ENCODE measurements at regions not wholly inside any gene's neighbourhood (a gene's known extent, or its start where the extent isn't known, plus 50 kb on each side); places are given as distances from the start of the nearest gene placed in this dataset.
A peak's percentile ranks its signal among the peaks of the same experiment; 100 is the strongest.
"Not testable (repeated sequence)": the region's sequence is repeated elsewhere in the genome, so short reads cannot be mapped to it uniquely, and the experiment has no call there.

DNA sequence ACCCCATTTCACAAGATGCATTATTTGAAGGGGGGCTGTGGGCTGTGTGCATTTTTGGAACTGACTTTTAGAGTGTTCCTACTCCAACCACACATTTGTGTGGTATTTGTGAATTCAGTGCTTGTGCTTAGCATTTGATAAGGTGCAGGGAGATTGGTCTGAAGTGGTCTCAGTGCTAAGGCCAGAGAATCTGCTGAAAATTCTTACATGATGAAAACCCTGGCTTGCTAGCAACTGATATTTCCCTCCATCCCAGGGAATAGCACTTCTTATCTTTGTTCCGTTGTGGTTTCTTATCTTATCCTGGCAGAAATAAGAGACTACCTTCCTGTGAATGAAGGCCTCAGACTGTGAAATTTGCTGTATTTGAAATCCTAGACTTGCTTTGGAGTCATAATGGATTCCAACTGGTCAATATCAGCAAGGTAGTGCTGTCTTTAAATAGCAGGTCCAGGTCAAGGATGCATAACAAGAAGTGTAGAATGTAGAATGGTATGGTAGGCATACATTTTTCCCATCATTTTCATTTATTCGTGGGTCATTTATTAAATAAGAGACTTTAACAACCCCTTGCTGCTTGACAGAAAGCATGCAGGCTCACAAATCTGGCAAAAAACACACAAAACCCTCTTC lies 986.9 kb downstream of the REEP3 start:
- DNase-seq (ENCODE audit: low spot score): peak; percentile 8

DNA sequence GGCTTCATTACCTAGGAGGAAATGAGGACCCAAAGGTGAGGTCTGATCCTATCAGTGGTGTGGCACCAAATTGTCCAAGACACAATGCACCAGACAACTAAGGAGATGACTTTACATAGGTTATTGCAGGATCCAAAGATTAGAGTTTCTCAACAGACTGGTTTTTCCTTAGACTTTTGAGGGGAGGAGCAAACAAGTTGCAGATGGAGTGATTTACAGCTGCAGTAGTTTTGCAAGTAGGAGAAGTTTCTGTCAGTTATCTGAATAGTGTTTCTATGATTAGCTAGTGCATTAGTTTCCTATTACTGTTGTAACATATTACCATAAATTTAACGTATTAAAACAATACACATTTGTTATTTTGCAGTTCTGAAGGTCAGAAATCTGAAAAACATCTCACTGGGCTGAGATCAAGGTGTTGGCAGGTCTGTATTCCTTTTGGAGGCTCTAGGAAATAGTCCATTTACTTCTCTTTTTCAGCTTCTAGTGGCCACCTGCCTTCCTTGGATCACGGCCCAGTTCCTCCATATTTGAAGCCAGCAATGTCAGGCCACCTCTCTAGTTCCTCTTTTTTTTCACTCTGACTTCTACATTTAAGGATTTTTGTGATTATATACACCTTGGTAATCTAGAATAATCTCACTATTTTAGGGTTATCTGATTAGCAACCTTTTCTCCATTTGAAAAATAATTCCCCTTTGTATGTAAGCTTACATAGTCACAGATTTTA lies 994.9 kb downstream of the REEP3 start:
- DNase-seq (ENCODE audit: low spot score): no peak

DNA sequence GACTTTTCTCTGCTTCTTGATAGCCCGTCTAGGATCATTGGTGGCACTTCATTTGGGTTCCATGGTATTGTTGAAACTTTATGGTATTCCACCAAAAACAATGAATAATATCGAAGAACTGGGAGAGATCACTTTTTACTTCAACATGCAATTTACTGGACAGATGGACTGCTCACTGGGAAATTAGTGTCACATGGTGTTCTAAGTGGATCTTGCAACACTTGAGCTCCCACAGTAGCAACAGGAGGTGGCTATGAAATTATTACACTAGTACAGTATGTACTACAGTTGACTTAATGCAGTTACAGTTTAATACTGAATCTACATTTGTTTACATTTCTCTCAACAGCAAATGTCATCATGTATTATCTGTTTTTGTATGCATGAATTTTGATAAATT lies 997.3 kb downstream of the REEP3 start:
- DNase-seq (ENCODE audit: low spot score): no peak

DNA sequence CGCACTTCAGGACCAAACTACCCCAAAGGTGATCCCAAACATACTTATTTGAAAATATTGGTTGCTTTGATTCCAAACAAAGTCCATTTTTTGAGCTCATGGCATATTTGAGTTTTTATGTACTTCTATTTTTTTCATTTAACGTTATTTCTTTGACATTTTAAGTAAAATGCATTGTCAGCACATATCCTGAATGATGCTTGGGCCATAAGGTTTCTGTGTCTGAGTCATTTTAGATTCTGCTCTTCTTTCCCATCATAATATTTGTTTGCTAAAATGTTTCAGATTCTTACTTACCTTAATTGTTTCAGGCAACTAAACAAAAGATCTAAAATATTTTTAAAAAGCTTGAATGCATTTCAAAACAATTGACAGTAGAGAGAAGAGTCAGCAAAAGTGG lies 998.2 kb downstream of the REEP3 start:
- DNase-seq (ENCODE audit: low spot score): no peak

DNA sequence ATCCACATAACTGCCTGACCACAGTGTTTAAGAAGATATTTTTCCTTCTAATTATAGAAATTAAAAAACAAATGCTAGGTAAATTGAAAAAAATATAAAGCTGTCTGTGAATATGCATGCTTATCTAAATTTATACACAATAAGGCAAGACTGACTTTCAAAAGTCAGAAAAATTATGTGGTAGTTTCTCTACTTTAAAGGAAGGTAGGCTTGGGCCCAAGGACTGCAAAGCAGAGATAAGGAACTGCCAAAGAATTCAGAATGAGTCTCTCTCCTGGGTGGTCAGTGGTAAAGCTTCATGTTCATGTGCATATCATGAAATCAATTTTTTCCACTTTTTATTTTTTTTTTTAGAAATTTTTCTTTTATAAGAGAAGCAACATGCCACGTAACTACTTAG lies 998.6 kb downstream of the REEP3 start:
- no peak for DNase-seq (ENCODE audit: low spot score)

DNA sequence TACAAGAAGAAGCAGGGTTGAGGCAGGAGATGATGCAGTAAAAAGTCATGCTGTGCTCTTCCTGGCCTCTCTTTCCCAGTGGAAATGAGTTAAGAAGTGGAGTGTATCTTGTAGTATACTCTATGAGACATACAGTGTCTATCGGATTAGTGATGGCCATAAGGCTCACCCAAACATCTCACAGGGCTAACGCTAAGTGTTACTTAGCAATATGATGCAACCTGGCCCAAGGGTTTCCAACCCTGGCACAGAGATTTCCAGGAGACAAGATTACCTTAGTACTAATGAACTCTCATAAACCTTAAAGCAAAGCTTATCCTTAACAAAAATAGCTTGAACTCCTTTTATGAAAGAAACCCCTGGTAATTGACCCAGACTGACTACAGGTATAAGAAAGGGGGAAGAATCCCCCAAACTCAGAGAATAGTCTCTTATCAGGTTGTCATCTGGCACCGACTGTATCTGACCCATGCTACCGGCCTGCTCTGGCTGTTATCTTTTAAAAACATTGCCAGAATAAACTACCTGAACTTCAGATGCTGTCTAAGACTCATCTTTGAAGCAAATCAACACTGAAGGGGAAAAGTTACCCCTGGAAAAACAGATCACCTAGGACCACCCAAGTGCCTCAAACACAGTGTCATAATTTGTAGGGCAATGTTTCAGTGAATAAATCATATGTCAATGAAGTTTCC lies 1002.0 kb downstream of the REEP3 start:
- no peak for DNase-seq (ENCODE audit: low spot score)

DNA sequence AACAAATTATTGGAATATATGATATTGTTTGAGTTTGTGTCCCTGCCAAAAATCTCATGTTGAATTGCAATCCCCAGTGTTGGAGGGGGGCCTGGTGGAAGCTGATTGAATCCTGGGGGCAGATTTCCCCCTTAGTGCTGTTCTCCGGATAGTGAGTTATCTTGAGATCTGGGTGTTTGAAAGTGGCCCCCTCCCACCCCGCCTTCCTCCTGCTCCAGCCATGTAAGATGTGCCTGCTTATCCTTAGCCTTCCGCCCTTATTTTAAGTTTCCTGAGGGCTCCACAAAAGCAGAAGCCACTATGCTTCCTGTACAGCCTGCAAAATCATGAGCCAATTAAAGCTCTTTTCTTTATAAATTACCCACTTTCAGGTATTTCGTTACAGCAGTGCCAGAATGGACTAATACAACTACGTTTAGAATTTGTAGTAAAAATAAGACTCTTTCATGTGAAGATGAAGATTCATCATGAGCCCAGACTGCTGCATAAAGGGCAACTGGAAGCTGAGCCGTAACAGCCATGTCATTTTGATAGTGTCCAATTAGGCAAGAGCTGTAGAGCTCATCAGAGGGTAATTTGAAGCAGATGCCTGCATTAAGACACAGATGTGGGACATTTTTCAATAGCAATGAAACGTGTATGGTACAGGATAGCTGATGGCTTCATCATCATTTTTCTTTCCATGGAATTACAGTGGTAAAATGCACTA lies 1007.2 kb downstream of the REEP3 start:
- no peak for DNase-seq (ENCODE audit: low spot score)

DNA sequence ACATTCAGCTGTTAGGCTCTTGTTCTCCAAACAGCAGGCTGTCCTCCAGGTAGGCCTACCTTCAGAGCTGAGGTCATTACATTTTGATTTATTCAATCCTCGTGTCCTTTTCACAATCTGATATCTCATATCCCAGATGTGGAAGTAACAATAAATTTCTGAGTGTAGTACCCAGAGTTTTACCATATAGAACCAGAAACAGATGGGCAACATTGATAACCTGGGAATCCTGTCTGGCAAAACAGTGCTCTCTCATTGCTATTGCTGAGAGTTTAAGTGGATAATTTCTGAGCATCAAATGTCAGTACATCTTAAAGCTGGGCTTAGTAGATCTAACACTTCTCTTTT lies 1007.8 kb downstream of the REEP3 start:
- DNase-seq (ENCODE audit: low spot score): no peak

DNA sequence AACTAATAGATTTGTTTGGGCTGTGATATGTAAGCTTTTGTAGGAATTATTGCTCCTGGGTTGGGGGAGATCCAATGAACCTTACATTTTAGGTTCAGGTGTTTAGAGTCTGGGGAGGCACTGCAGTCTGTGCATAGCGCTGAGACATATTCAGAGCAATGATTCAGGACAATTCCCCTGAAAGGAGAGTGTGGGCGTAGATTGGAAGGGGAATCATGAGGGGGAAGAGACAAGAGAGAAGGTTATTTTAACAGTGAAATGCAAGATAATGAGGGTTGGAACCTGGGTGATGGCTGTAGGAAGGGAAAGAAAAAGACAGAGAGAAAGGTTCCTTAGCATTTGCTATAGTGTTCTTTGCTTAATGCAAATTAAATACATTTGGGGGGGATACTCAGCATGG lies 1013.4 kb downstream of the REEP3 start:
- no peak for DNase-seq (ENCODE audit: low spot score)

DNA sequence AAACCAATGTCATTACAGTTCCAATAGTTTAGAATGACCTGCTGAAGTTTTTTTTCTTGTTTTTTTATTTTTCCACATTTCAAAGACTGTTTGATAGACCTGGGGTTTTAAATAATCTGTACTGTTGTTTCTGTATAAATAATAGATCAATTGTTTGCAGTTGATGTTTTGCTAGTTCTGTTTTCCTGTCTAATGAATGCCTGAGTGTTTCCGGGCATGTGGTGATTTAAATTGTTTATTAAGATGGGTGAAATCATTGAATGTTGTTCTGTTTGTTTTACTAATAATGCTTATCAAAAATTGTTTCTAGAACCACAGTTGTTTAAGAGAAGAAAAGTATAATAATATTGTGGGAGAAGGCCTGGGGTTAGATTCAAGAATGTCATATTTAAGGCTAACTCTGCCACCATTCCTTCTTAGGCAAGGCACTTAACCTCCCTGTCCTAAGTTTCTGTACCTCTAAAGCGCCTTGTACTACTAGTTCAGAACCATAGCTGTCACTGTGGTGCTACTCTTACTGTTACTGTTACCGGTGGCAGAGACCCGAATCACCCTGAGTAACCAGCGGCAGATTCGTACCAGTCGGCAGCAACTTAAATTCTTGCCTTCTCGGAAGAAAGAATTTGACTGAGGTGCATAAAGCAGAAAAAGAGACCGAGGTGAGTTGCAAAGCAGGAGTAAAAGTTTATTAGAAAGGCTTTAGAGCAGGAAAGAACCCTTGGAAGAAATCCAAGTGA lies 1014.1 kb downstream of the REEP3 start:
- DNase-seq (ENCODE audit: low spot score): no peak

DNA sequence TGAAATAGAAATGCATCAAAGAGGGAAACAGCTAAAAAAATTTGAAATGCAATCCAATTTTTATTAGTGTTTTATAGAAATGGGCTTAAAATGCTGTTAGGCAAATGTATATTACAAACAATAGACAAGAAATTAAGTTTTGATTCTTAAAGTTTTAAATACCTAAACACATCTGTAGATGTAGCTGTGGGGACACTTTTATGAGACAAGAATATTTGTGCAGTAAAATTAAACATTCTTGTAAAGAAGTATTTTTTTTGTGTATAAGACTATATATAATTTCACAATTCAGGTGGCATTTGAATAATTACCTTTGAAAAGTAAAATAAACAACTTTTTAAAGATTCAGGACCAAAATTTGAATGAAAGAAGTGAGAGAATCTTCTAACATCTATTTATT lies 1015.9 kb downstream of the REEP3 start:
- no peak for DNase-seq (ENCODE audit: low spot score)

DNA sequence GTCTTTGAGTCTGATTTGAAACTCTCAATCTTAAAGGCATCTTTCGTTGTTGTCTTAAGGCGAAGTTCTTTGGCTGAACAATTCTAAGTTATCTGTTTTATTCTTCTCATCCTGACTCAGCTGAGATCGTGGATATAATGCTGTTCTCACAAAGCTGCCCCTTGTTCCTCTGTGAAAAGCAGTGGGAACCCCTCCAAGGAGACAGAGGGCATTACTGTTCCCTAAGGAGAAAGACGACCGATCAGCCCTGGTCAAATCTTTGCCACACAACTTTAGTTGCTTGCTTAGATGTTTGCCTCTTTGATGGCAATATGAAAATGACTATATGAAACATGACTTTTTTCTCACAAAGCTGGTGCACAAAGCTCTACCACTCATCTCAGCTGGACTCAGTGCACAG lies 1016.7 kb downstream of the REEP3 start:
- no peak for DNase-seq (ENCODE audit: low spot score)

DNA sequence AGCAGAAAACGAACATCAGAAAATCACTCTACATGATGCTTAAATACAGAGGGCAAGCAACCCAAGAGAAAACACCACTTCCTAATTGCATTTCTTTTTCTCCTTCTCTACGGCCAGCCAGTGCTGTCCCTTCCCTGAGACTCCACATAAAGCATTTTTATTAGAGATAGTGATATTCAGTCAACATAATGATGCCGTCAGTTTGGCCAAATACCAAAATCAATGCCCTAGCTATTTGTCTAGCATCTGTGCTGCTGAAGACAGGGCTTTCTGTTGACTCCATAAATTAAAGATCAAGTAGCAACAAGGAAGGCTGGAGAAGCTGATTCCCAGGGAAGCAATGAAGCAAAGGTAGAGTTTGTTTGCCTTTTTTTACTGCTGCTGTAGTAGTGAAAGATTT lies 1024.9 kb downstream of the REEP3 start:
- no peak for DNase-seq (ENCODE audit: low spot score)

DNA sequence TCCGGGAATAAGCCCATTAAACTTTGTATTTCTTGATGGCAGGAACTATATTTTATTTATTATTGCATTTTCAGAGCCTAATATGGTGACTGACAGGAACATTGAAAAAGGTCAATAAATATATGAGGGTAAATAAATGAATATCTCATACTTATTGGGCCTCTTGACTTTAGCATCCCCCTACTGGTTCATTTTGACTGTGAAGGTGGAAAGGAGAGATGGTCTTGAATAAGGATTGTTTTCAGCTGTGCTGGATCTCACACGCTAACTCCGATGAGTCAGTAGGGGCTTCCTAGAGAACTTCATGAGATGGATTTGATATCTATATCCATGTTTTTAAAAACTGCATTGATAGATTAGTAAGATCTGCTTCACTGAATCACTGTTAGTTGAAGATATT lies 1026.0 kb downstream of the REEP3 start:
- no peak for DNase-seq (ENCODE audit: low spot score)

DNA sequence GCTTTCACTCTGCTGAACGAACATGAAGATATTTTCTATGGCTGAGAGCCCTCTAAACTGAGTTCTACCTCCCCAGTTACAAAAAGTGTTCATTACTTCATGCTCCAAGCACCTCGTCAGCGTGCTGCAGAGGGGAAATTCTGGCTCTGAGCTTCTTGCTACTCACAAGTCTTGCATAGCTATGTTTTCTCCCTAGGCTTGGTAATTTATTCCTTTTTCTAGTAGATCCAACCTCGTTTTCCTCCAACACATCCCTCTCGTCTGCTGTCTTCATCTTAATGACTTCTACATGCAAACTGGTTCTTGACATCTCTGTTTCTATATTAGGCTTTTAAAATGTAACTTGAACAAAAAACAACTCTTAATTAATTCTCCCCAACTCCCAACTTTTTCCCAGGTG lies 1034.5 kb downstream of the REEP3 start:
- DNase-seq (ENCODE audit: low spot score): no peak

DNA sequence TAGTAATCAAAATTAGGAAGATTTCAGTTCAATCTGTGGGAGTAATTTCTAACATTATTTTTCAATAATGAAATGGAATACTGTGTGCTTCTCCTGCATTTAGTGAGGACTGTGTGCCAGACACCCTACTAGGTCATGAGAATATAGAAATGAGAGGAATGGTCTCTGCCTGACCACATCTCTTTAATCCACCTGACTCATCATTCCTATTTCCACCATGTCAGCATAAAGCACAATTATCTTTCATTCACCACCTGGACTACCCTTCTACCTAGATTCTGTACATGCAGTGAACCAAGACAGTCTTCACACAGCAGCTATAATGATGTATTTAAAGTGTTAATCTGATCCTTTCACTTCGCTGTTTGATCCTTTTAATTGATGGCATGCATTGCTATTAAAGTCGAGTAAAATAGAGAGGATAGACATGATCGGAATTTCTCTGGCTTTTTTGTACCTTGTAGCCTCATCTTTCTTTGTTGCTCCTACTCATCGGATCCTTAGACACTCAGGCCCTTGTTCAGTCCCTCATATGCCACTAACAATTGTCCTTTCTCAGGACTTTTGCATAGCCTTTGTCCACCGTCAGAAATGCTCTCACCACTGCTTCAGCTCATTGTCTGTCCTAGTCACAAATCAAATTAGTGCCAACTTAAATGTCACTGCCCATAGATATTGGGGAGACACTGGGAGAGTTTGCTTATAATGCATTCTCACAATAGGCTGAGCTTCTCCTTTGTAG lies 1037.1 kb downstream of the REEP3 start:
- no peak for DNase-seq (ENCODE audit: low spot score)

DNA sequence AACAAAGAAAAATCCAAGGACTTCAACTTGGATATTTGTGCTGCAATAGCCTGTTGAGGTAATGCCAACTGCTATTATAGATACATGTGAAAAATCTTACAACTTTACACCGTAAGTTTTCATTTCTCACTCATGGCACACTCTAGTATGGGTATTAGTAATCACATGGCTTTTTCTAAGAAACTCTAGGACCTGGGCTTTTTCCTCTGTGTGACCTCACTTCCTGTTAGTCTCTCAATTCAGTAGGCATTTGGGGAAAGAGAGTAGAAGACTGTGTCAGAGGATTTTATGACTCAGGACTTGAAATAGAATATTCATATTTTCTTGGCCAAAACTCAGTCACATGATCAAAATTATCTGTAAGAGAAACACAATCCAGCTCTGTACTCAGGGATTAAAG lies 1049.9 kb downstream of the REEP3 start:
- DNase-seq (ENCODE audit: low spot score): no peak

DNA sequence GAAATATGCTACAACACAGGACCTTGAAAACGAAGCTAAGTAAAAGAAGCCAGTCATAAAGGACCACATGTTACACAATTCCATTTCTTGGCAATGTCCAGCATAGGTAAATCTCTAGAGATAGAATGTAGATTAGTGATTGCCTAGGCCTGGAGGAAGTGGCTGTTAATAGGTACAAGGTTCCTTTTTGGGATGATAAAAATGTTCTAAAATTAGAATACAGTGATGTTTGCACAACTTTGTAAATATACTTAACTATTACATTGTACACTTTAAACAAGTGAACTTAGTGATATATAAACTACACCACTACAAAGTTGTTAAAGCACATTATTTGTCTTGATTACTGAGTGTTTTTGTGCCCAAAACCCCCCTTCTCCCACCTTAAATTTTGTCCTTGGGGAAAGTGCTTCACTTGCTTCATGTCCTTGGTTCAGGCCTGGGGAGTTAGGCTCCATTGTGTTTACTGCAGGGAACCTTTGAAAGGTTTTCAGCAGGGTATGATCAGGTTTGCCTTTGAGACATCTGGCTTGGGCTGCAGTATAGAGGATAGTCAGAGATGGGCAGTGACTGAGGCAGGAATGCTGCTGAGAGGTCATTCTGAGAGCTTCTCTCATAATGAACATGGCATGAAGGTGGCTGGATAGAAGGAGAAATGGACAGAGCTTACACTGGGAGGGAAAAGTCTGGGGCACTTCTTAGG lies 1052.6 kb downstream of the REEP3 start:
- peak; percentile 16 for DNase-seq (ENCODE audit: low spot score)

DNA sequence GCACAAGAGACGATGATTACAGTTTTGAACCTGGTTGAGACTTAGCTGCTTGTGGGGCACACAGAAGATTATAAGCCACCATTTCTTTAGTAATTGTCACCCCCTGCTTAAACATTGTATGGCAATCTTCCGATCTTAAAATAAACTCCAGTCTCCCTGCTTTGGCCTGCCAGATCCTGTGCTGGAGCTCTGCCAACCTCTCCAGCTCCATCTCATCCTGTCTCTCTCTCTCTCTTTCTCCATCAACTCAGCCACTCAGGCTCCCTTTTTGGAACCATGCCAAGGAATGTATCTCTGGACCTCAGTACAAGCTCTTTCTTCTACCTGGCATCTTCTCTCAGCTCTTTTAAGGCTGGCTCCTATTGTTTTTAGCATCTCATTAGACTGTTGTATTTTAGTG lies 1053.2 kb downstream of the REEP3 start:
- no peak for DNase-seq (ENCODE audit: low spot score)

DNA sequence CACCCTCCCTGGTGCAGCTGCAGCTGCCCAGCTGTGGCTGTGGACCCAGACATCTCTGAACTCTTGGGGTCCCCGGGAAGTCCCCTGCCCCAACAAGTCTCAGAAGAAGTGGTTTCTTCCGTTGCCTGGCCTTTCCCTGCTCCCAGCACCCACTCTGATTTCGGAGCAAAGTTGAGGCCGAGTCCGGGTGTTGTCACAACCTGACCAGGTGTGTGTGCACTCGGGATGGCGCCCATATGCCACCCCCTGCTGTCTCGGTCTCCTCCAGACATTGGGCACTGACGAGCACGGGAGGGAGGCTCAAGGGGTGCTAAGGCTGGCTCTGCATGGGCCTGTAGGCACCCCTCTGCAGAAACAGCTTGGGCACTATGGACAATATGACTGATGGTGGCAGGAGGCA lies 1055.3 kb downstream of the REEP3 start:
- DNase-seq (ENCODE audit: low spot score): no peak

DNA sequence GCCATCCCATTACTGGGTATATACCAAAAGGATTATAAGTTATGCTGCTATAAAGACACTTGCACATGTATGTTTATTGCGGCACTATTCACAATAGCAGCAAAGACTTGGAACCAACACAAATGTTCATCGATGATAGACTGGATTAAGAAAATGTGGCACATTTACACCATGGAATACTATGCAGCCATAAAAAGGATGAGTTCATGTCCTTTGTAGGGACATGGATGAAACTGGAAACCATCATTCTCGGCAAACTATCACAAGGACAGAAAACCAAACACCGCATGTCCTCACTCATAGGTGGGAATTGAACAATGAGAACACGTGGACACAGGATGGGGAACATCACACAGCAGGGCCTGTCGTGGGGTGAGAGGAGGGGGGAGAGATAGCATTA lies 1057.6 kb downstream of the REEP3 start:
- DNase-seq (ENCODE audit: low spot score): not testable (repeated sequence)
